Karpas-422 (cell line): ENCODE measurements at regions not wholly inside any gene's neighbourhood (a gene's known extent, or its start where the extent isn't known, plus 50 kb on each side); places are given as distances from the start of the nearest gene placed in this dataset.

Experiments
- DNase-seq: peaks from one replicate; pipeline ENCODE4 v3.0.0-alpha.2; 2015
- H2AFZ ChIP-seq: fragments of 200-600 bp; sonication (generic); 2 replicates; pipeline ENCODE4 v1.6.1; 2014; ENCODE audit warnings: antibody characterized with exemption, low read length, mixed read lengths
- H3K27ac ChIP-seq: fragments of 200-600 bp; sonication (generic); 2 replicates; pipeline ENCODE4 v1.5.1; 2014; ENCODE audit warnings: mild to moderate bottlenecking, low read length, moderate library complexity
- H3K27me3 ChIP-seq: fragments of 200-600 bp; sonication (generic); 2 replicates; pipeline ENCODE4 v1.6.1; 2014; ENCODE audit warnings: low read length, mixed read lengths
- H3K36me3 ChIP-seq: fragments of 200-600 bp; sonication (generic); 2 replicates; pipeline ENCODE4 v1.6.1; 2014; ENCODE audit warnings: low read length, mixed read lengths; ENCODE audit not compliant: insufficient read depth
- H3K4me1 ChIP-seq: fragments of 200-600 bp; sonication (generic); 2 replicates; pipeline ENCODE4 v1.6.1; 2014; ENCODE audit warnings: mild to moderate bottlenecking, low read length, mixed read lengths
- H3K4me2 ChIP-seq: fragments of 200-600 bp; sonication (generic); 2 replicates; pipeline ENCODE4 v1.6.1; 2014; ENCODE audit warnings: low read length, low read depth, mild to moderate bottlenecking; ENCODE audit not compliant: poor library complexity, severe bottlenecking
- H3K4me3 ChIP-seq: fragments of 200-600 bp; sonication (generic); 2 replicates; pipeline ENCODE4 v1.5.1; 2014; ENCODE audit warnings: mild to moderate bottlenecking, antibody characterized with exemption, low read length, mixed read lengths
- H3K79me2 ChIP-seq: fragments of 200-600 bp; sonication (generic); 2 replicates; pipeline ENCODE4 v1.6.1; 2014; ENCODE audit warnings: mild to moderate bottlenecking, low read length, mixed read lengths
- H3K9ac ChIP-seq: fragments of 200-600 bp; sonication (generic); 2 replicates; pipeline ENCODE4 v1.6.0; 2014; ENCODE audit warnings: low read length
- H3K9me2 ChIP-seq: fragments of 200-600 bp; sonication (generic), shearing (Covaris generic); replicated peaks from 2 replicates; pipeline ENCODE4 v1.6.0; 2014; ENCODE audit warnings: mild to moderate bottlenecking, low read length, moderate library complexity; ENCODE audit not compliant: insufficient read depth
- H3K9me3 ChIP-seq: fragments of 300-700, 200-600 bp; sonication (generic); 2 replicates; pipeline ENCODE4 v1.6.1; 2014; ENCODE audit warnings: low read length, mixed read lengths
- H4K20me1 ChIP-seq: fragments of 200-600 bp; sonication (generic); 2 replicates; pipeline ENCODE4 v1.6.1; 2014; ENCODE audit warnings: mild to moderate bottlenecking, antibody characterized with exemption, low read length, low read depth; ENCODE audit not compliant: insufficient read depth

DNA sequence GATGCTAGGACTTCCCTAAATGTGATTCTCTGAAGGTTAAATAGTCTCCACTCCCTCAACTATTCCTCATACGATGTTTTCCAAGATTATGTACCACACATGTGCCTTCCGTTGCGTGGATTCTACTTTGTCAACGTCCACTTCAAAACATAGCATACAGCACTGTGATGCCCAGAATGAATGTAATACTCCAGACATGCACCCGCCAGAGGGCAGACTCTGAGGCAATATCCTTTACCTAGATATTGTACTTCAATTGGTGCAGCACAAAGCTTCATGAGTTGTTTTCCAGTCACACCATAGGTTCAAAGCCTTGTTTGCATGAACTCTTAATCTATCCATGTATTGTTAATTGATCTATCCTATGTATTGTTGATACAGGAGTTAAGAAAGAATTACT, 201.0 kb upstream of the NABP1 start:
- no peak overlapping the region for H3K4me3 ChIP-seq
- H3K27ac ChIP-seq, result no peak overlapping the region
- no peaks in the 10 kb centered on the region for H3K9me3 ChIP-seq
- no peaks in the 10 kb centered on the region for H4K20me1 ChIP-seq
- no peaks in the 10 kb centered on the region for H3K79me2 ChIP-seq
- no peaks in the 10 kb centered on the region for H3K9me2 ChIP-seq
- no peaks in the 10 kb centered on the region for H3K4me1 ChIP-seq
- H2AFZ ChIP-seq, result no peak overlapping the region
- H3K27me3 ChIP-seq, result no peaks in the 10 kb centered on the region
- no peak overlapping the region for H3K4me2 ChIP-seq
- DNase-seq, result no peak
- H3K9ac ChIP-seq, result no peak overlapping the region
- no peaks in the 10 kb centered on the region for H3K36me3 ChIP-seq

DNA sequence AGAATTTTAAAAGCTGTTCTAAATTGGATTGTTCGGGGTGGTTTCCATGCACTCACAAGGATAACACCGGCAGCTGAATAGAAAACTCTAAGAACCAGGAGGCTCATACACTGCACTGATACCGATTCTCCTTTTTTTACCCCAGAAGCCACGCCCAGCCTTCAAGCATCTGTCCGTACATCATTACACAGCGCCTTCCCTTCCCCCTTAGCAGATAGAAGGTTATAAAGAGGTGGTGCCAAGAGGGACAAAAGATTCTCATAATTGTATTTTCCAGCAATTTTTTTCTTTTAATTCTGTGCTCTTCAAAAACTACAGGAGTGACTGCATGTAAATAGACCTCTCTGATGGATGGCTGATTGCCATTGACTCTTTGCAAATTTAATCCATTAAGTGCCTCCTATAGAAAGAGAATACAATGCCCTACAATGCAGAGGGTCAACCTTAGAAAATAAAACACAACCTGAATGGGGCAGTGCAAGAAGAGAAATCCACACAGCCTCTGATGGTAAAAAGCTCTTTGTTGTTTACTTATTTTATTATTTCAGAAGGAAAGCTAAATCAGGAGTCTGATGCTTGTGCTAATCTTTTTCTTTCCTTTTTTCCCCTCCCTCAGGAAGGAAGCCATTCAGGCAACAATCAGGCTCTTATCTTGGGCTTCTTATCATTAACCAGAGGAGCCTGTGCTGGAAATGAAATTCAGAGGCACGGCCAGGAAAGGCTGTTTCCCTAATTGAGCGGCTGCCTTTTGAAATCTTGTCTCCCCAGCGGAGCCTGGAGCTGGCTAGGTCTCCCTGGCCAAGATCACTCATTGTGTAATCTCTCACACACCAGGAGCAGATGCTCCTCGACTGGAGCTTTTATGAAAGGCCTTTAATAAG, 198.9 kb upstream of the NABP1 start:
- no peak for DNase-seq
- no peak overlapping the region for H3K4me2 ChIP-seq
- H3K36me3 ChIP-seq, result no peaks in the 10 kb centered on the region
- no peaks in the 10 kb centered on the region for H3K4me1 ChIP-seq
- H3K9me3 ChIP-seq, result no peaks in the 10 kb centered on the region
- no peaks in the 10 kb centered on the region for H4K20me1 ChIP-seq
- H3K9me2 ChIP-seq, result 0 out of 2 replicates have a peak, but pooled peaks cover 3% of the 10 kb centered on the region
- no peak overlapping the region for H3K9ac ChIP-seq
- H3K79me2 ChIP-seq, result no peaks in the 10 kb centered on the region
- H3K27me3 ChIP-seq, result no peaks in the 10 kb centered on the region
- no peak overlapping the region for H3K27ac ChIP-seq
- no peak overlapping the region for H2AFZ ChIP-seq
- H3K4me3 ChIP-seq, result no peak overlapping the region

DNA sequence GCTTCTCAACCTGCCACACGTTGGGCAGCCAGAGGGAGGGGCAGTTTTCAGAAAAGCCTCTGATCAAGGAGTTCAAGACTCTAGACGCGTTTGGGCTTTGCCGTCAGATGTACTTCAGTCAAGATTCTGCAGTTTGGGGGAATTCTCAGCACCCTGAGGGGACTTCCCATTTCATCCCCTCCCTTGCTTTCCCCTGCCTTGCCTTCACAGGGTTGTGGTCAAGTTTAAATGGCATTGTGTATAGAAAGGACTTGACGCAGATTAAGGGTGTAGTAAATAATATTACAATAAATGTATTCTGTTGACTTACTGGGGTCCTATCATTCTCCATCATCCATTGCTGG, 198.3 kb upstream of the NABP1 start:
- Histone ChIP-seq H3K9ac (no peak overlapping the region), H3K79me2 (no peaks in the 10 kb centered on the region), H3K27me3 (no peaks in the 10 kb centered on the region), H3K4me2 (no peak overlapping the region), H3K4me3 (no peak overlapping the region), H3K27ac (no peak overlapping the region), H3K4me1 (no peaks in the 10 kb centered on the region), H4K20me1 (no peaks in the 10 kb centered on the region), H2AFZ (no peak overlapping the region), H3K9me2 (0 out of 2 replicates have a peak, but pooled peaks cover 3% of the 10 kb centered on the region), H3K36me3 (no peaks in the 10 kb centered on the region), H3K9me3 (no peaks in the 10 kb centered on the region)
- no peak for DNase-seq

DNA sequence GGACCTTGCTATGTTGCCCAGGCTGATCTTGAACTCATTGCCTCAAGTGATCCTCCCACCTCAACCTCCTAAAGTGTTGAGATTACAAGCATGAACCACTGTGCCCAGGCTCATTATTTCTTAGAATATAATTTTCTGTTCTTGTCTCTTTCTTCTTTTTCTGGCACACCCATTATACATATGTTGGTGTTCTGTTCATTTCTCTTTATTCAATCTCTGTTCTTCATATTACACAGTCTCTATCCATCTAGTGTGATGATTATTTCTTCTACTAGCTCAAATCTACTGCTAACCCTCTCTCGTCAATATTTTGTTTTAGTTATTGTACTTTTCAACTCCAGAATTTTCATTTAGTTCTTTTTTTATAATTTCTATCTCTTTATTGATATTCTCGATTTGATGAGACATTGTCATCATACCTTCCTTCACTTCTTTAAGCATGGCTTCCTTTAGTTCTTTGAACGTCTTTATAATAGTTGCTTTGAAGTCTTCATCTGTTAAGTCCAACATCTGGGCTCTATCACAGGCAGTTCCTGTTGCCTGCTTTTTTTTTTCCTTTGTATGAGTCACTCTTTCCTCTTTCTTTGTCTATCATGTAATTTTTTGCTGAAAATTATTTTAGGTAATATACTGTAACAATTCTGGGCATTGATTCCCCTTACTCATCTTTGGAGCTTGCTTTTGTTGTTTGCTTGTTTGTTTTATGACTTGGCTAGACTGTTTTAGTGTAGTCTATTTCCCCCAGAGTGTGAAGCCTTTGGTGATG, 196.4 kb upstream of the NABP1 start:
- 0 out of 2 replicates have a peak, but pooled peaks cover 3% of the 10 kb centered on the region for H3K9me2 ChIP-seq
- H3K27ac ChIP-seq, result no peak overlapping the region
- no peaks in the 10 kb centered on the region for H3K36me3 ChIP-seq
- H3K4me2 ChIP-seq, result no peak overlapping the region
- no peaks in the 10 kb centered on the region for H4K20me1 ChIP-seq
- H3K9me3 ChIP-seq, result no peaks in the 10 kb centered on the region
- no peak overlapping the region for H2AFZ ChIP-seq
- no peak for DNase-seq
- H3K9ac ChIP-seq, result no peak overlapping the region
- no peaks in the 10 kb centered on the region for H3K79me2 ChIP-seq
- no peak overlapping the region for H3K4me3 ChIP-seq
- no peaks in the 10 kb centered on the region for H3K4me1 ChIP-seq
- no peaks in the 10 kb centered on the region for H3K27me3 ChIP-seq

DNA sequence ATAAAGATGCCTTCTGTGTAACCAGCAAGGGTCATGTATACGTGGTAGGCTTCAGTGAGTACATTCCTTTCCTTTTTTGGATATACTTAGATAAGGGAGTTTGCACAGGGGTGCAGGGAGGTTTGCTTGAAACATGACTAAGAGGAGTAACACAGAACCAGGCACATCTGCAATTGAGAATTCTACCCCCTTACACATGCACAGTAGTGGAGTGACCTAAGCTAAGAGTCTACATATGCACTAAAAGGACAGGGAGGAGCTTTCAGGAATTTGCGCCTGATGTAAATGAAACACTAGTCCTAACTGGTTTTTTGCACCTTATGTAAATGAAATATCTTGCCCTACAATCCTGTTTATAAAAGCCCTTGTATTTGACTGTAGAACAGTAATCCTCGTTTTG, 194.8 kb upstream of the NABP1 start:
- H3K4me1 ChIP-seq, result no peaks in the 10 kb centered on the region
- no peak overlapping the region for H2AFZ ChIP-seq
- no peaks in the 10 kb centered on the region for H4K20me1 ChIP-seq
- no peak overlapping the region for H3K4me3 ChIP-seq
- H3K27me3 ChIP-seq, result no peaks in the 10 kb centered on the region
- no peaks in the 10 kb centered on the region for H3K36me3 ChIP-seq
- 0 out of 2 replicates have a peak, but pooled peaks cover 3% of the 10 kb centered on the region for H3K9me2 ChIP-seq
- DNase-seq, result no peak
- H3K9me3 ChIP-seq, result no peaks in the 10 kb centered on the region
- H3K9ac ChIP-seq, result no peak overlapping the region
- no peak overlapping the region for H3K4me2 ChIP-seq
- H3K27ac ChIP-seq, result no peak overlapping the region
- no peaks in the 10 kb centered on the region for H3K79me2 ChIP-seq

DNA sequence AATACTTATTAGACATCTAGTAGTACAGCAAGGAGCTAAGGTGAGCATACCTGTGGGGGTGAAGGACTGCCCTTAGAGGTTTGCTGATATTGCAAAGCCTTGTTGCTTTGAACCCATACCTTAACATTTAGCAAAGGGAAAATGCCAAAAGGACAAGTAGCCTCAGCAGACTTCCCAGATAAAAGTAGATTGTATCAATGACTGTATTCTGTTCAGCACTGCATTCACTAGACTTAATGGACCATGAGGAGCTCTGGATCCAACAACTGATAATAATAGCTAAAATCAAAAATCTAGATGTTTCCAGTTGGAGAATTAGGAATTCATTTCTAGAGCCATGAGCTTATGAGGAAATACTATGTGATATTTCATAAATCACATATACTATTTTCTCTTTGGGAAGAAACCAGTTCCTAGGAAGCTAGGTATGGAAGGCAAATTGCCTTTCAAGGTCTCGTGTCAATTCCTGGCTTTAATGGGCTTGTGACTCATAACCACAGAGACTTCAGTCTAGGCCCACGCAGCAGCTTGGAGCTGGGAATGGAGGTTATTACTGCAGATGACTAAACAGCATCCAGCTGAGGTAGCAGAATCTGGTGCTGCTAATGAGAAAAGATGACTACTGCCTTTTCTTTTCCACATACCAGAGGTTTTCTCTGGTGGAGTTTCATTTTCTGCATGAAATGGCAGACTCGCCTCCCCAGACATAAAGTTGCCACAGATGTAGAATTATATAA, 191.2 kb upstream of the NABP1 start:
- Histone ChIP-seq H3K4me2 (no peak overlapping the region), H3K4me1 (no peaks in the 10 kb centered on the region), H3K36me3 (no peaks in the 10 kb centered on the region), H3K9ac (no peak overlapping the region), H3K9me2 (0 out of 2 replicates have a peak, but pooled peaks cover 3% of the 10 kb centered on the region), H3K4me3 (no peak overlapping the region), H3K9me3 (no peaks in the 10 kb centered on the region), H2AFZ (no peak overlapping the region), H3K27me3 (no peaks in the 10 kb centered on the region), H3K27ac (no peak overlapping the region), H3K79me2 (no peaks in the 10 kb centered on the region), H4K20me1 (no peaks in the 10 kb centered on the region)
- DNase-seq, result no peak

DNA sequence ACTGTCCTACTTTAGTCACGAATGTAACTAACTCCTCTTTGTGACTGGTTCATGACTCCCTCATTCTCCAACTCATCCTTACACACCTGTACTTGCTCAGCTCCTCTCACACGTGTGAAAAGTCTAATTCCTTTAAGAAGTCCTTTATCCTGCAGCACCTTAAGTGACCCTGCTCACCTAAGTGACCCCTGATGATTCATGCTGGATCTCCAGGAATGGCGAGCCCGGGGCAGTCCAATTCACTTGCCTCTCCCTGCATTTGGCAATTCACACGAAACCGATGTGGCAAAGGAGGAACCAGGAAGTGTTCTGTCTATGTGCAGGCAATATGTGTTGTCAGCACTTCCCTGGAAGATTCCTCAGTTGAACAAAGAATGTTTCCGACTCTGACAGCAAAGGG, 189.8 kb upstream of the NABP1 start:
- Histone ChIP-seq H2AFZ (no peak overlapping the region), H3K4me2 (no peak overlapping the region), H3K79me2 (no peaks in the 10 kb centered on the region), H3K4me3 (no peak overlapping the region), H3K27ac (no peak overlapping the region), H4K20me1 (no peaks in the 10 kb centered on the region), H3K9ac (no peak overlapping the region), H3K36me3 (no peaks in the 10 kb centered on the region), H3K9me2 (no peaks in the 10 kb centered on the region), H3K27me3 (no peaks in the 10 kb centered on the region), H3K4me1 (no peaks in the 10 kb centered on the region), H3K9me3 (no peaks in the 10 kb centered on the region)
- no peak for DNase-seq

DNA sequence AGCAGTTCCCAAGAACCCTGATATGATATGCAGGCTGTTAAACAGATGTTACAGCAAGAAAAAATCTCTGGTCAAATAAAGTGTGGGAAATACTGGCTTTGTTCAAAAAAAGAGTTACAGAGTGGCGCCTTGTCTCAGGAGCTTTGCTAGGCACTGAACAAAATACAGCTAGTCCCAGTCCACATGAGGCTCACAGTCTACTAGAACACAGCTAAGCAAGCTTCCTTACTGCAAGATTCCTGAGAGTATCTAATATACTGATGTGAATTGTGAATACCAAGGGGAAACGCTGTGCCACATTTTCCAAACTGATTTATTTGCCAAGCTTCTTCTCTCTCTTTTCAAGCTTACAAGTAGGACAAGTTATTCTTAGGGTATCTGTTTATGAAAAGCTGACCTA, 188.8 kb upstream of the NABP1 start:
- Histone ChIP-seq H3K4me2 (no peak overlapping the region), H3K4me1 (no peaks in the 10 kb centered on the region), H2AFZ (no peak overlapping the region), H3K9me3 (no peaks in the 10 kb centered on the region), H4K20me1 (no peaks in the 10 kb centered on the region), H3K36me3 (no peaks in the 10 kb centered on the region), H3K9ac (no peak overlapping the region), H3K4me3 (no peak overlapping the region), H3K9me2 (no peaks in the 10 kb centered on the region), H3K79me2 (no peaks in the 10 kb centered on the region), H3K27me3 (no peaks in the 10 kb centered on the region), H3K27ac (no peak overlapping the region)
- no peak for DNase-seq
